ENCODE measurements at regions not wholly inside any gene's neighbourhood (a gene's known extent, or its start where the extent isn't known, plus 50 kb on each side); places are given as distances from the start of the nearest gene placed in this dataset.

DNA sequence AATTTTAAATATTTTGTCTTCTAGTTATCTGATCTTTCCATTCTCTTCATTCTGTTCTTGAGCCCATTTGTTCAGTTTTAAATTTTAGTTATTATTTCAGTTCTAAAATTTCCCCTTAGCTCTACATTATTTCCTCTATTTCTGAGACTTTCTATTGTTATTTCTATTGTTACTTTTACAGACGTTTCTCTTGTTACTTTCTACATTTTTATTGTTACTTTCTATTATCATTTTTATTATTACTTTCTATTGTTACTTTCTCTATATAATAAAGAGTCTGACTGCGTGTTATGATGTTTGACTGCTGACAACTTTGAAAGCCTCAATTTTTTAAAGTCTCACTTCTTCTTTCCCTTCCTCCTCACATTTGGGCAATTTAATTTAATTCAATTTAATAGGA, 915.7 kb upstream of the PCDH20 start (continued):
- TF ChIP-seq, protein P1, sequence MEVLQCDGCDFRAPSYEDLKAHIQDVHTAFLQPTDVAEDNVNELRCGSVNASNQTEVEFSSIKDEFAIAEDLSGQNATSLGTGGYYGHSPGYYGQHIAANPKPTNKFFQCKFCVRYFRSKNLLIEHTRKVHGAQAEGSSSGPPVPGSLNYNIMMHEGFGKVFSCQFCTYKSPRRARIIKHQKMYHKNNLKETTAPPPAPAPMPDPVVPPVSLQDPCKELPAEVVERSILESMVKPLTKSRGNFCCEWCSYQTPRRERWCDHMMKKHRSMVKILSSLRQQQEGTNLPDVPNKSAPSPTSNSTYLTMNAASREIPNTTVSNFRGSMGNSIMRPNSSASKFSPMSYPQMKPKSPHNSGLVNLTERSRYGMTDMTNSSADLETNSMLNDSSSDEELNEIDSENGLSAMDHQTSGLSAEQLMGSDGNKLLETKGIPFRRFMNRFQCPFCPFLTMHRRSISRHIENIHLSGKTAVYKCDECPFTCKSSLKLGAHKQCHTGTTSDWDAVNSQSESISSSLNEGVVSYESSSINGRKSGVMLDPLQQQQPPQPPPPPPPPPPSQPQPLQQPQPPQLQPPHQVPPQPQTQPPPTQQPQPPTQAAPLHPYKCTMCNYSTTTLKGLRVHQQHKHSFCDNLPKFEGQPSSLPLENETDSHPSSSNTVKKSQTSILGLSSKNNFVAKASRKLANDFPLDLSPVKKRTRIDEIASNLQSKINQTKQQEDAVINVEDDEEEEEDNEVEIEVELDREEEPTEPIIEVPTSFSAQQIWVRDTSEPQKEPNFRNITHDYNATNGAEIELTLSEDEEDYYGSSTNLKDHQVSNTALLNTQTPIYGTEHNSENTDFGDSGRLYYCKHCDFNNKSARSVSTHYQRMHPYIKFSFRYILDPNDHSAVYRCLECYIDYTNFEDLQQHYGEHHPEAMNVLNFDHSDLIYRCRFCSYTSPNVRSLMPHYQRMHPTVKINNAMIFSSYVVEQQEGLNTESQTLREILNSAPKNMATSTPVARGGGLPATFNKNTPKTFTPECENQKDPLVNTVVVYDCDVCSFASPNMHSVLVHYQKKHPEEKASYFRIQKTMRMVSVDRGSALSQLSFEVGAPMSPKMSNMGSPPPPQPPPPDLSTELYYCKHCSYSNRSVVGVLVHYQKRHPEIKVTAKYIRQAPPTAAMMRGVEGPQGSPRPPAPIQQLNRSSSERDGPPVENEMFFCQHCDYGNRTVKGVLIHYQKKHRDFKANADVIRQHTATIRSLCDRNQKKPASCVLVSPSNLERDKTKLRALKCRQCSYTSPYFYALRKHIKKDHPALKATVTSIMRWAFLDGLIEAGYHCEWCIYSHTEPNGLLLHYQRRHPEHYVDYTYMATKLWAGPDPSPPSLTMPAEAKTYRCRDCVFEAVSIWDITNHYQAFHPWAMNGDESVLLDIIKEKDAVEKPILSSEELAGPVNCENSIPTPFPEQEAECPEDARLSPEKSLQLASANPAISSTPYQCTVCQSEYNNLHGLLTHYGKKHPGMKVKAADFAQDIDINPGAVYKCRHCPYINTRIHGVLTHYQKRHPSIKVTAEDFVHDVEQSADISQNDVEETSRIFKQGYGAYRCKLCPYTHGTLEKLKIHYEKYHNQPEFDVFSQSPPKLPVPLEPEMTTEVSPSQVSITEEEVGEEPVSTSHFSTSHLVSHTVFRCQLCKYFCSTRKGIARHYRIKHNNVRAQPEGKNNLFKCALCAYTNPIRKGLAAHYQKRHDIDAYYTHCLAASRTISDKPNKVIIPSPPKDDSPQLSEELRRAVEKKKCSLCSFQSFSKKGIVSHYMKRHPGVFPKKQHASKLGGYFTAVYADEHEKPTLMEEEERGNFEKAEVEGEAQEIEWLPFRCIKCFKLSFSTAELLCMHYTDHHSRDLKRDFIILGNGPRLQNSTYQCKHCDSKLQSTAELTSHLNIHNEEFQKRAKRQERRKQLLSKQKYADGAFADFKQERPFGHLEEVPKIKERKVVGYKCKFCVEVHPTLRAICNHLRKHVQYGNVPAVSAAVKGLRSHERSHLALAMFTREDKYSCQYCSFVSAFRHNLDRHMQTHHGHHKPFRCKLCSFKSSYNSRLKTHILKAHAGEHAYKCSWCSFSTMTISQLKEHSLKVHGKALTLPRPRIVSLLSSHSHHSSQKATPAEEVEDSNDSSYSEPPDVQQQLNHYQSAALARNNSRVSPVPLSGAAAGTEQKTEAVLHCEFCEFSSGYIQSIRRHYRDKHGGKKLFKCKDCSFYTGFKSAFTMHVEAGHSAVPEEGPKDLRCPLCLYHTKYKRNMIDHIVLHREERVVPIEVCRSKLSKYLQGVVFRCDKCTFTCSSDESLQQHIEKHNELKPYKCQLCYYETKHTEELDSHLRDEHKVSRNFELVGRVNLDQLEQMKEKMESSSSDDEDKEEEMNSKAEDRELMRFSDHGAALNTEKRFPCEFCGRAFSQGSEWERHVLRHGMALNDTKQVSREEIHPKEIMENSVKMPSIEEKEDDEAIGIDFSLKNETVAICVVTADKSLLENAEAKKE (CRISPR knock-in tag; IDR thresholded peaks at IDR 0.05), result no peak
- no peak for TF ChIP-seq EZH2phosphoT487 (IDR thresholded peaks at IDR 0.05; ENCODE audit: unreplicated experiment)
- TF ChIP-seq, protein P2, sequence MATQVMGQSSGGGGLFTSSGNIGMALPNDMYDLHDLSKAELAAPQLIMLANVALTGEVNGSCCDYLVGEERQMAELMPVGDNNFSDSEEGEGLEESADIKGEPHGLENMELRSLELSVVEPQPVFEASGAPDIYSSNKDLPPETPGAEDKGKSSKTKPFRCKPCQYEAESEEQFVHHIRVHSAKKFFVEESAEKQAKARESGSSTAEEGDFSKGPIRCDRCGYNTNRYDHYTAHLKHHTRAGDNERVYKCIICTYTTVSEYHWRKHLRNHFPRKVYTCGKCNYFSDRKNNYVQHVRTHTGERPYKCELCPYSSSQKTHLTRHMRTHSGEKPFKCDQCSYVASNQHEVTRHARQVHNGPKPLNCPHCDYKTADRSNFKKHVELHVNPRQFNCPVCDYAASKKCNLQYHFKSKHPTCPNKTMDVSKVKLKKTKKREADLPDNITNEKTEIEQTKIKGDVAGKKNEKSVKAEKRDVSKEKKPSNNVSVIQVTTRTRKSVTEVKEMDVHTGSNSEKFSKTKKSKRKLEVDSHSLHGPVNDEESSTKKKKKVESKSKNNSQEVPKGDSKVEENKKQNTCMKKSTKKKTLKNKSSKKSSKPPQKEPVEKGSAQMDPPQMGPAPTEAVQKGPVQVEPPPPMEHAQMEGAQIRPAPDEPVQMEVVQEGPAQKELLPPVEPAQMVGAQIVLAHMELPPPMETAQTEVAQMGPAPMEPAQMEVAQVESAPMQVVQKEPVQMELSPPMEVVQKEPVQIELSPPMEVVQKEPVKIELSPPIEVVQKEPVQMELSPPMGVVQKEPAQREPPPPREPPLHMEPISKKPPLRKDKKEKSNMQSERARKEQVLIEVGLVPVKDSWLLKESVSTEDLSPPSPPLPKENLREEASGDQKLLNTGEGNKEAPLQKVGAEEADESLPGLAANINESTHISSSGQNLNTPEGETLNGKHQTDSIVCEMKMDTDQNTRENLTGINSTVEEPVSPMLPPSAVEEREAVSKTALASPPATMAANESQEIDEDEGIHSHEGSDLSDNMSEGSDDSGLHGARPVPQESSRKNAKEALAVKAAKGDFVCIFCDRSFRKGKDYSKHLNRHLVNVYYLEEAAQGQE (IDR thresholded peaks at IDR 0.05; ENCODE audit: unreplicated experiment), result no peak
- no peak for TF ChIP-seq POLR2AphosphoS5 (IDR thresholded peaks at IDR 0.05; ENCODE audit: low read depth)
- no peak for TF ChIP-seq EZH2 (IDR thresholded peaks at IDR 0.05; ENCODE audit: low read depth, unreplicated experiment)

DNA sequence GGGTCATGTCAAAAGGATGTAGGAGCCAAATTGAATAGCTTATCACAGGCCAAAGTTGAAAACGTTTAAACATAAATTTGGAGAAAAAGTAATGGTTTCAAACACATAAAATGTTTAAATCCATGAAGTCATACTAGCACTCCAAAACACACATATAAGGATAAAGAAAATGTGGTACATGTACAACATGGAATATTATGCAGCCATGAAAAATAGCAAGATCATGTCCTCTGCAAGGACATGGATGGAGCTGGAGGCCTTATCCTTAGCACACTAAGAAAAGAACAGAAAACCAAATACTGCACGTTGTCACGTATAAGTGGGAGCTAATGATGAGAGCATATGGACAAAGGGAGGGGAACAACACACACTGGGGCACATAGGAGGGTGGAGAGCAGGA, 911.7 kb upstream of the PCDH20 start:
- no peaks in the 10 kb centered on the region for H4K20me1 ChIP-seq (replicated peaks; ENCODE audit: insufficient read depth)
- H3K36me3 ChIP-seq (ENCODE audit: insufficient read depth), result no peaks in the 10 kb centered on the region
- H3K4me3 Mint-ChIP-seq, result no peak overlapping the region
- H3K36me3 Mint-ChIP-seq (ENCODE audit: low read depth), result no peaks in the 10 kb centered on the region
- no peak overlapping the region for H3K4me3 ChIP-seq
- H3K27me3 Mint-ChIP-seq (ENCODE audit: insufficient read depth, low read depth, poor library complexity), result no peaks in the 10 kb centered on the region
- H2AFZ ChIP-seq, result no peak overlapping the region
- H3K4me2 ChIP-seq, result no peak overlapping the region
- H3K79me2 ChIP-seq (replicated peaks; ENCODE audit: insufficient read depth), result no peaks in the 10 kb centered on the region
- H3F3A ChIP-seq (replicated peaks; ENCODE audit: low read depth), result no peaks in the 10 kb centered on the region
- H3K4me1 Mint-ChIP-seq, result no peaks in the 10 kb centered on the region
- H3K9me2 ChIP-seq (ENCODE audit: insufficient read depth), result no peaks in the 10 kb centered on the region
- no peaks in the 10 kb centered on the region for H3K27me3 ChIP-seq (ENCODE audit: insufficient read depth)
- no peak overlapping the region for H3K27ac Mint-ChIP-seq
- H3K4me1 ChIP-seq (ENCODE audit: insufficient read depth), result no peaks in the 10 kb centered on the region
- peaks cover 6% of the 10 kb centered on the region; the same call in 2 of the 3 replicates for H3K9me3 Mint-ChIP-seq
- no peak for DNase-seq (ENCODE audit: low spot score)
- no peak for ATAC-seq
- no peak overlapping the region for H3K27ac ChIP-seq (ENCODE audit: low read depth)
- TF ChIP-seq JUNB (IDR thresholded peaks at IDR 0.05; ENCODE audit: unreplicated experiment), result no peak
- no peak for TF ChIP-seq CREB1 (CRISPR knock-in tag; IDR thresholded peaks at IDR 0.05; ENCODE audit: low read depth)
- TF ChIP-seq, protein P3, sequence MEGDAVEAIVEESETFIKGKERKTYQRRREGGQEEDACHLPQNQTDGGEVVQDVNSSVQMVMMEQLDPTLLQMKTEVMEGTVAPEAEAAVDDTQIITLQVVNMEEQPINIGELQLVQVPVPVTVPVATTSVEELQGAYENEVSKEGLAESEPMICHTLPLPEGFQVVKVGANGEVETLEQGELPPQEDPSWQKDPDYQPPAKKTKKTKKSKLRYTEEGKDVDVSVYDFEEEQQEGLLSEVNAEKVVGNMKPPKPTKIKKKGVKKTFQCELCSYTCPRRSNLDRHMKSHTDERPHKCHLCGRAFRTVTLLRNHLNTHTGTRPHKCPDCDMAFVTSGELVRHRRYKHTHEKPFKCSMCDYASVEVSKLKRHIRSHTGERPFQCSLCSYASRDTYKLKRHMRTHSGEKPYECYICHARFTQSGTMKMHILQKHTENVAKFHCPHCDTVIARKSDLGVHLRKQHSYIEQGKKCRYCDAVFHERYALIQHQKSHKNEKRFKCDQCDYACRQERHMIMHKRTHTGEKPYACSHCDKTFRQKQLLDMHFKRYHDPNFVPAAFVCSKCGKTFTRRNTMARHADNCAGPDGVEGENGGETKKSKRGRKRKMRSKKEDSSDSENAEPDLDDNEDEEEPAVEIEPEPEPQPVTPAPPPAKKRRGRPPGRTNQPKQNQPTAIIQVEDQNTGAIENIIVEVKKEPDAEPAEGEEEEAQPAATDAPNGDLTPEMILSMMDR (conservative IDR thresholded peaks at IDR 0.05; ENCODE audit: low read depth in 2 of 2), result no peak
- no peak for TF ChIP-seq ZNF331 (CRISPR knock-in tag; IDR thresholded peaks at IDR 0.05; ENCODE audit: low read depth)
- TF ChIP-seq POLR2AphosphoS5 (IDR thresholded peaks at IDR 0.05; ENCODE audit: low read depth), result no peak

All from GM23338 (cell line).